BJ (cell line): ENCODE measurements at regions not wholly inside any gene's neighbourhood (a gene's known extent, or its start where the extent isn't known, plus 50 kb on each side); places are given as distances from the start of the nearest gene placed in this dataset.

Experiments
- CTCF ChIA-PET: fragments of 350-600 bp; formaldehyde crosslinking; extraction: SDS; loops from one replicate; lab custom pipeline; 2021; ENCODE audit warnings: antibody characterized with exemption, inconsistent platforms; lab: Yijun Ruan, JAX
- POLR2A ChIA-PET: fragments of 300-600 bp; sonication (Branson Sonifier 250); formaldehyde crosslinking; extraction: SDS; loops from one replicate; lab custom pipeline; 2021; ENCODE audit warnings: antibody characterized with exemption; lab: Charles Lee
- DNase-seq: peaks from one replicate; pipeline ENCODE4 v3.0.0-alpha.2; 2011; ENCODE audit warnings: low read depth
- H3K27me3 ChIP-seq: 2 replicates; pipeline ENCODE4 v1.6.0; 2011; ENCODE audit warnings: low read length; ENCODE audit not compliant: control insufficient read depth, insufficient read depth
- H3K36me3 ChIP-seq: 2 replicates; pipeline ENCODE4 v1.5.1; 2011; ENCODE audit warnings: low read length; ENCODE audit not compliant: control insufficient read depth, insufficient read depth
- H3K4me3 ChIP-seq: 2 replicates; pipeline ENCODE4 v1.5.1; 2011; ENCODE audit warnings: low read depth, mild to moderate bottlenecking, control low read depth, low read length
- TF ChIP-seq, protein P1 (sequence below): IDR thresholded peaks from 2 replicates; pipeline ENCODE4 v1.5.1; 2011; ENCODE audit warnings: low read depth, mild to moderate bottlenecking, control low read depth, inconsistent platforms, low read length, moderate library complexity; ENCODE audit not compliant: insufficient read depth

DNA sequence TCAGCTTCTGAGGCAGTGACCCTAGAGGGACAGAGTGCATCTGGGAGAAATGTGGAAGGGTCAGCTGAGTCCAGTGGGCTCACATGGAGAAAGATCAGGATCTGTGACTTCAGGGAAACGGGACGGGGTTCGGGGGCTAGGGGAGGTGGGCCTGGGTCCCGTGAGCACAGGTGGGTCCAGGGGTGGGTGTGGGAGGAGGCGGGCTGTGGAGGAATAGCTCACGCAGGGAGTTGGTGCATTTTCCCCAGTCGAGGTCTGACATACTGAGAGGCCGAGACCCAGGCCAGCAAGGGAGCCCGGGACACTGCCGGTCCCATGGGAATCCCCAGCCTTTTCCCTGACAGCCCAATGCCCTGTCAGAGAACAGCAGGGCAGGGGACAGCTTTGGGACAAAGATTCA is 93.1 kb downstream of the TNFAIP2 start:
- ChIA-PET CTCF (no interaction called here), POLR2A (no interaction called here)
- TF ChIP-seq, protein P1, sequence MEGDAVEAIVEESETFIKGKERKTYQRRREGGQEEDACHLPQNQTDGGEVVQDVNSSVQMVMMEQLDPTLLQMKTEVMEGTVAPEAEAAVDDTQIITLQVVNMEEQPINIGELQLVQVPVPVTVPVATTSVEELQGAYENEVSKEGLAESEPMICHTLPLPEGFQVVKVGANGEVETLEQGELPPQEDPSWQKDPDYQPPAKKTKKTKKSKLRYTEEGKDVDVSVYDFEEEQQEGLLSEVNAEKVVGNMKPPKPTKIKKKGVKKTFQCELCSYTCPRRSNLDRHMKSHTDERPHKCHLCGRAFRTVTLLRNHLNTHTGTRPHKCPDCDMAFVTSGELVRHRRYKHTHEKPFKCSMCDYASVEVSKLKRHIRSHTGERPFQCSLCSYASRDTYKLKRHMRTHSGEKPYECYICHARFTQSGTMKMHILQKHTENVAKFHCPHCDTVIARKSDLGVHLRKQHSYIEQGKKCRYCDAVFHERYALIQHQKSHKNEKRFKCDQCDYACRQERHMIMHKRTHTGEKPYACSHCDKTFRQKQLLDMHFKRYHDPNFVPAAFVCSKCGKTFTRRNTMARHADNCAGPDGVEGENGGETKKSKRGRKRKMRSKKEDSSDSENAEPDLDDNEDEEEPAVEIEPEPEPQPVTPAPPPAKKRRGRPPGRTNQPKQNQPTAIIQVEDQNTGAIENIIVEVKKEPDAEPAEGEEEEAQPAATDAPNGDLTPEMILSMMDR, result no peak
- H3K36me3 ChIP-seq, result no peaks in the 10 kb centered on the region
- H3K4me3 ChIP-seq, result no peak overlapping the region
- no peak for DNase-seq
- H3K27me3 ChIP-seq, result peaks cover 2% of the 10 kb centered on the region; the same call in 1 of the 2 replicates

DNA sequence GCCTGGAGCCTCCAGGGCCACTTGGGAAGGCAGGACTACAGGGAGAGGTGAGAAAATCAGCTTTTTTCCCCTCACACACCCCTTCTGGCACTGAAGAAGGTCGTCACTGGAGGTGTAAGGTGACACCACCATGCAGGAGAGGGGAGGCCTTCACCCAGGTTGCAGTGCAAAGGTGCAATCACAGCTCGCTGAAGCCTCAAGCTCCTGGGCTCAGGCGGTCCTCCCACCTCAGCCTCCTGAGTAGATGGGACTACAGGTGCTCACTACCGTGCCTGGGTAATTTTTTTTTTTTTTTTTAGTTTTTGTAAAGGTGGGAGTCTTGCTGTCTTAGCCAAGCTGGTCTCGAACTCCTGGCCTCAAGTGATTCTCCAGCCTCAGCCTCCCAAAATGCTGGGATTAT is 93.6 kb downstream of the TNFAIP2 start:
- DNase-seq, result no peak
- Histone ChIP-seq H3K27me3 (peaks cover 2% of the 10 kb centered on the region; the same call in 1 of the 2 replicates), H3K36me3 (no peaks in the 10 kb centered on the region), H3K4me3 (no peak overlapping the region)
- ChIA-PET POLR2A (no interaction called here), CTCF (interaction anchor here (0.7 kb wide), 1 partner anchor 65 kb away, joined by 3 read pairs; no protein-coding TSS in a partner anchor)
- TF ChIP-seq, protein P1, result no peak

DNA sequence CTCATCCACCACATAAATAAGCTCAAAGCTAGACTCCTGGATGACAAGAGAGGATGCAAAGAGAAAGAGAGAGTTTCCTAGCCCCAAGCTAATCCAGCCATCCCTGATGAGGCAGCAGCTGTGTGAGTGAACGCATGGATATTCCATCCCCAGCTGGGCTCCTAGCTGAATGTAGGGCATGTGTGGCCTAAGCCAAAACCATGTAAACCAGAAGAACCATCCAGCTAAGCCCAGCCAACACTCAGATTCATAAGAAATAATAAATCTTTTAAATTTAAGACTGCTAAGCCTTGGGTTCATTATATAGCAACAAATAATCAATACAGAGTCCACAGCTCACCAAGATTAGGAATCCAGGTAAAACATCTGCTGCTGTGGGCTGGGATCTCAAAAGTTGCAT is 94.3 kb downstream of the TNFAIP2 start:
- DNase-seq, result no peak
- POLR2A ChIA-PET, result no interaction called here
- CTCF ChIA-PET, result interaction anchor here (0.5 to 0.7 kb wide), 2 partner anchors 64 to 112 kb away, joined by 3 read pairs; no protein-coding TSS in a partner anchor
- Histone ChIP-seq H3K4me3 (no peak overlapping the region), H3K27me3 (peaks cover 2% of the 10 kb centered on the region; the same call in 1 of the 2 replicates), H3K36me3 (no peaks in the 10 kb centered on the region)
- TF ChIP-seq, protein P1, result no peak

DNA sequence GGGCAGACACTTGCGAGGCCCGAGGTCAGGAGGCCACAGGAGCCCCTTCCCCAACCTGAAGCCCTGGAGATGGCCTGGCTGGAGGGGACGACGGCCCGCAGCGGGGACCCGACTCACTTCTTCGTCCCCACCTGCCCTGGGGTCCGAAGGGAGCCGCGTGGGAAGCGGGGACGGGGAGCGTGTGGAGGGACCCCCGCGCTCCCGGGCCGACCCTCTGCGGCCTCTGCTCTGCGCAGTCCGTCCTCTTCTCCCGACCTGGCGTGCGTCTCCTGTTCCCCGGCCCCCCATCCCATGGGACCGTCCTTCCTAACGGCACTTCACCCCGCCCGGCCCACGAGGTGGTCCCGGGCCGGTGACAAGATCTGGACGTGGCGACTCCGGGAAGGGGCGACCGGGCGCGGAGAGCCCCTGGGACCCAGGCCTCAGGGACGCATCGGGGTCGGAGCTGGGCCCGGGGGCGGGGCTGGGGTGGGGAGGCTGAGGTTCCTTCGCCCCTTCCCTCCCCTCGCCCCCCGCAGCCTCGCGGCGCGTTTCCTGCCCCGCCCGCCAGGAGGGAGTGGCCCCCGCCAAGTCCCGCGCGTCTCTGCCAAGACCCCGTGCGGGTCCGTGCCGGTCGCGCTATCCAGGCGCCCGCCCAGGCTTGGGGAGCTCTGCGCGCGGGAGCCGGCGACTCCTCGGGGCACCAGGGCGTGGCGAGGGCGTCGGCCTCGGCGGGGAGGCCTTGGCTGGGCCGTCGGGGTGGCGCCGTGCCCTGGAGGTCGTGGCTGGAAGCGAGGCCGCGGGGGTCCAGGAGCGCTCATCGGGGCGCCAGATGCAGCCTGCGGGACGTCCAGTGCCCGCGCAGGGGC is 97.1 kb downstream of the TNFAIP2 start:
- ChIA-PET CTCF (interaction anchor here (0.9 to 1.5 kb wide), 3 partner anchors 11 to 116 kb away, joined by 3 to 4 read pairs (median 4); no protein-coding TSS in a partner anchor), POLR2A (no interaction called here)
- Histone ChIP-seq H3K4me3 (peak overlapping the region; percentile 27), H3K27me3 (peaks cover 7% of the 10 kb centered on the region; the same call in 1 of the 2 replicates), H3K36me3 (no peaks in the 10 kb centered on the region; the same call in 1 of the 2 replicates)
- DNase-seq, result no peak
- TF ChIP-seq, protein P1, result no peak

GRCh38 chr14:103220982-103221641 is 97.9 kb downstream of the TNFAIP2 start:
- H3K36me3 ChIP-seq, result no peaks in the 10 kb centered on the region; the same call in 1 of the 2 replicates
- H3K27me3 ChIP-seq, result peaks cover 8% of the 10 kb centered on the region; the same call in 1 of the 2 replicates
- TF ChIP-seq, protein P1, result no peak
- DNase-seq, result no peak
- peak overlapping the region; percentile 27 for H3K4me3 ChIP-seq
- POLR2A ChIA-PET, result no interaction called here
- CTCF ChIA-PET, result interaction anchor here (0.9 kb wide), 1 partner anchor 116 kb away, joined by 3 read pairs; no protein-coding TSS in a partner anchor
